B cell (primary cell): ENCODE measurements at regions not wholly inside any gene's neighbourhood (a gene's known extent, or its start where the extent isn't known, plus 50 kb on each side); places are given as distances from the start of the nearest gene placed in this dataset.

Experiments used
- EZH2 ChIP-seq: IDR thresholded peaks from 2 replicates; pipeline ENCODE4 v1.6.1; 2012; ENCODE audit warnings: borderline replicate concordance, low read depth, mild to moderate bottlenecking, moderate library complexity, low read length; ENCODE audit not compliant: insufficient read depth, poor library complexity, severe bottlenecking
- TF ChIP-seq, protein P1 (sequence below): fragments of 200-600 bp; IDR thresholded peaks from one replicate; pipeline ENCODE4 v1.8.0; 2022; ENCODE audit warnings: antibody characterized with exemption, mild to moderate bottlenecking

DNA sequence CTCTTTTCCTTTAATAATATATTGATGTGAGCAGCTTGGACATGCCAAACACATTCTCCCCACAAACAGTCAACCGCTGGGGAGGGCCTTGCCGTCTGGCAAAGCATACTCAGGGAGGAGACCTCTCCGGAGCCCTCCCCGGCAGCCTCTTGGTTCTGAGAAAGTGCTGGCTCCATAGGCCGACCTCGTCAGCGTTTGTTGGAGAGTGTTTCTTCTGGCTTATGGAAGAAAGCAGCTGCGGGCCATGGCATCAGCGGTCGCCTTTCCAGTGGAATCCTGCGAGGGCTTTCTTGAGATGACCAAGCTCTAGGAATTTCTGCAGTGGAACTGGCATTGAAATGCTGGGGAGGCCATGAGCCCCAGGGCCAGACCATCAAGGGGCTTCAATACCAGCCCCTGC lies 405.7 kb upstream of the IRX4 start:
- TF ChIP-seq, protein P1, sequence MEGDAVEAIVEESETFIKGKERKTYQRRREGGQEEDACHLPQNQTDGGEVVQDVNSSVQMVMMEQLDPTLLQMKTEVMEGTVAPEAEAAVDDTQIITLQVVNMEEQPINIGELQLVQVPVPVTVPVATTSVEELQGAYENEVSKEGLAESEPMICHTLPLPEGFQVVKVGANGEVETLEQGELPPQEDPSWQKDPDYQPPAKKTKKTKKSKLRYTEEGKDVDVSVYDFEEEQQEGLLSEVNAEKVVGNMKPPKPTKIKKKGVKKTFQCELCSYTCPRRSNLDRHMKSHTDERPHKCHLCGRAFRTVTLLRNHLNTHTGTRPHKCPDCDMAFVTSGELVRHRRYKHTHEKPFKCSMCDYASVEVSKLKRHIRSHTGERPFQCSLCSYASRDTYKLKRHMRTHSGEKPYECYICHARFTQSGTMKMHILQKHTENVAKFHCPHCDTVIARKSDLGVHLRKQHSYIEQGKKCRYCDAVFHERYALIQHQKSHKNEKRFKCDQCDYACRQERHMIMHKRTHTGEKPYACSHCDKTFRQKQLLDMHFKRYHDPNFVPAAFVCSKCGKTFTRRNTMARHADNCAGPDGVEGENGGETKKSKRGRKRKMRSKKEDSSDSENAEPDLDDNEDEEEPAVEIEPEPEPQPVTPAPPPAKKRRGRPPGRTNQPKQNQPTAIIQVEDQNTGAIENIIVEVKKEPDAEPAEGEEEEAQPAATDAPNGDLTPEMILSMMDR: no peak
- no peak for TF ChIP-seq EZH2
